MCF 10A (cell line): ENCODE measurements at regions not wholly inside any gene's neighbourhood (a gene's known extent, or its start where the extent isn't known, plus 50 kb on each side); places are given as distances from the start of the nearest gene placed in this dataset.

ENCODE experiments used
- BruUV-seq: library from RNA; stranded (reverse); fragments of 400-500 nt; replicated peaks from 2 replicates; lab custom pipeline; 2021; lab: Mats Ljungman, UMichigan
- CTCF ChIA-PET: fragments of 300-600 bp; sonication (Branson Sonifier 250); formaldehyde crosslinking; extraction: SDS; loops from one replicate; lab custom pipeline; 2021; ENCODE audit warnings: antibody characterized with exemption, inconsistent platforms; lab: Yijun Ruan, JAX
- POLR2A ChIA-PET: fragments of 300-600, 350-650 bp; sonication (Branson Sonifier 250); formaldehyde crosslinking; extraction: SDS; loops from one replicate; lab custom pipeline; 2020; ENCODE audit warnings: antibody characterized with exemption, inconsistent platforms; lab: Yijun Ruan, JAX
- DNase-seq: peaks from one replicate; pipeline ENCODE4 v3.0.0-alpha.2; 2018; ENCODE audit not compliant: unreplicated experiment
- H3K27ac Mint-ChIP-seq: one replicate; pipeline ENCODE4 v1.8.0; 2022; ENCODE audit warnings: mild to moderate bottlenecking, low read depth, mixed read lengths; ENCODE audit not compliant: unreplicated experiment
- H3K27me3 Mint-ChIP-seq: one replicate; pipeline ENCODE4 v1.8.0; 2022; ENCODE audit warnings: mixed read lengths; ENCODE audit not compliant: insufficient read depth, unreplicated experiment
- H3K36me3 Mint-ChIP-seq: one replicate; pipeline ENCODE4 v1.8.0; 2022; ENCODE audit warnings: mild to moderate bottlenecking, moderate library complexity, mixed read lengths; ENCODE audit not compliant: insufficient read depth, unreplicated experiment
- H3K4me1 Mint-ChIP-seq: one replicate; pipeline ENCODE4 v1.8.0; 2022; ENCODE audit warnings: mixed read lengths; ENCODE audit not compliant: insufficient read depth, unreplicated experiment
- H3K4me3 Mint-ChIP-seq: one replicate; pipeline ENCODE4 v1.8.0; 2022; ENCODE audit warnings: mild to moderate bottlenecking, moderate library complexity, mixed read lengths; ENCODE audit not compliant: unreplicated experiment
- H3K9me3 Mint-ChIP-seq: one replicate; pipeline ENCODE4 v1.8.0; 2022; ENCODE audit warnings: mixed read lengths; ENCODE audit not compliant: unreplicated experiment
- CTCF ChIP-seq: fragments of 200-600 bp; IDR thresholded peaks from one replicate; pipeline ENCODE4 v1.8.0; 2022; ENCODE audit warnings: antibody characterized with exemption, mild to moderate bottlenecking; ENCODE audit not compliant: unreplicated experiment
- intact Hi-C: fragments of 100-400 bp; cut with micrococcal nuclease; formaldehyde crosslinking; loops from 2 replicates; pipeline ENCODE4 v1.14.1; 2022

- H3K9me3 Mint-ChIP-seq: peaks cover 9% of the 10 kb centered on the region
- H3K36me3 Mint-ChIP-seq: no peaks in the 10 kb centered on the region
- no peak for TF ChIP-seq CTCF
- H3K4me3 Mint-ChIP-seq: no peak overlapping the region
- CTCF ChIA-PET: interaction anchor here (0.7 kb wide), 1 partner anchor 1112 kb away, joined by 5 read pairs; no protein-coding TSS in a partner anchor
- H3K4me1 Mint-ChIP-seq: no peaks in the 10 kb centered on the region
- intact Hi-C loops: no loop called here
- H3K27me3 Mint-ChIP-seq: no peaks in the 10 kb centered on the region
- no TSS peak for BruUV-seq
- H3K27ac Mint-ChIP-seq: no peak overlapping the region
- POLR2A ChIA-PET: interaction anchor here (0.6 kb wide), 1 partner anchor 397 kb away, joined by 3 read pairs; no protein-coding TSS in a partner anchor
- DNase-seq: no peak
Observed at GRCh38 chrX:82626978-82627377, 881.1 kb upstream of the POU3F4 start.

GRCh38 chrX:82627568-82627967 lies 880.5 kb upstream of the POU3F4 start:
- ChIA-PET POLR2A (no interaction called here), CTCF (interaction anchor here (0.7 kb wide), 1 partner anchor 1113 kb away, joined by 5 read pairs; no protein-coding TSS in a partner anchor)
- BruUV-seq: no TSS peak
- Mint-ChIP-seq H3K4me1 (no peaks in the 10 kb centered on the region), H3K9me3 (peaks cover 6% of the 10 kb centered on the region), H3K4me3 (no peak overlapping the region), H3K27me3 (no peaks in the 10 kb centered on the region), H3K27ac (no peak overlapping the region), H3K36me3 (no peaks in the 10 kb centered on the region)
- TF ChIP-seq CTCF: no peak
- DNase-seq: no peak
- intact Hi-C loops: no loop called here

GRCh38 chrX:82648062-82648461 lies 860.0 kb upstream of the POU3F4 start:
- intact Hi-C loops: loop anchor here (1.0 to 5.0 kb wide), 2 partner anchors 768 to 989 kb away; no protein-coding TSS in a partner anchor
- Mint-ChIP-seq H3K27me3 (no peaks in the 10 kb centered on the region), H3K4me1 (no peaks in the 10 kb centered on the region), H3K36me3 (no peaks in the 10 kb centered on the region), H3K9me3 (peaks cover 22% of the 10 kb centered on the region), H3K4me3 (no peak overlapping the region), H3K27ac (no peak overlapping the region)
- no TSS peak for BruUV-seq
- peak; percentile 27 for DNase-seq
- POLR2A ChIA-PET: interaction anchor here (0.6 kb wide), 1 partner anchor 475 kb away, joined by 3 read pairs; no protein-coding TSS in a partner anchor
- CTCF ChIA-PET: interaction anchor here (0.5 to 1.6 kb wide), 12 partner anchors 10 to 700 kb away, joined by 3 to 6 read pairs (median 4); no protein-coding TSS in a partner anchor
- no peak for TF ChIP-seq CTCF

- H3K4me1 Mint-ChIP-seq: no peaks in the 10 kb centered on the region
- peaks cover 10% of the 10 kb centered on the region for H3K9me3 Mint-ChIP-seq
- no peak overlapping the region for H3K27ac Mint-ChIP-seq
- DNase-seq: no peak
- no TSS peak for BruUV-seq
- intact Hi-C loops: loop anchor here (5.0 kb wide), 1 partner anchor 988 kb away; no protein-coding TSS in a partner anchor
- H3K4me3 Mint-ChIP-seq: no peak overlapping the region
- CTCF ChIA-PET: no interaction called here
- no peaks in the 10 kb centered on the region for H3K36me3 Mint-ChIP-seq
- POLR2A ChIA-PET: no interaction called here
- TF ChIP-seq CTCF: no peak
- no peaks in the 10 kb centered on the region for H3K27me3 Mint-ChIP-seq
Observed at GRCh38 chrX:82649645-82650044, 858.4 kb upstream of the POU3F4 start.
